Stimulated activated naive CD8-positive, alpha-beta T cell treated with anti-CD3 and anti-CD28 coated beads, Interleukin-15, Interleukin-2, amounts not matched to agents 100 U/mL and 50 U/mL, for 24 hours (primary cell): ENCODE measurements at regions not wholly inside any gene's neighbourhood (a gene's known extent, or its start where the extent isn't known, plus 50 kb on each side); places are given as distances from the start of the nearest gene placed in this dataset.
A peak's percentile ranks its signal among the peaks of the same experiment; 100 is the strongest.
"Not testable (repeated sequence)": the region's sequence is repeated elsewhere in the genome, so short reads cannot be mapped to it uniquely, and the experiment has no call there.

Experiments used
- ATAC-seq: fragments of 150-1000 bp; cut with Tn5 transposase; one replicate; pipeline ENCODE4 v1.10.0; 2021
- DNase-seq: peaks from one replicate; pipeline ENCODE4 v3.0.0; 2021

DNA sequence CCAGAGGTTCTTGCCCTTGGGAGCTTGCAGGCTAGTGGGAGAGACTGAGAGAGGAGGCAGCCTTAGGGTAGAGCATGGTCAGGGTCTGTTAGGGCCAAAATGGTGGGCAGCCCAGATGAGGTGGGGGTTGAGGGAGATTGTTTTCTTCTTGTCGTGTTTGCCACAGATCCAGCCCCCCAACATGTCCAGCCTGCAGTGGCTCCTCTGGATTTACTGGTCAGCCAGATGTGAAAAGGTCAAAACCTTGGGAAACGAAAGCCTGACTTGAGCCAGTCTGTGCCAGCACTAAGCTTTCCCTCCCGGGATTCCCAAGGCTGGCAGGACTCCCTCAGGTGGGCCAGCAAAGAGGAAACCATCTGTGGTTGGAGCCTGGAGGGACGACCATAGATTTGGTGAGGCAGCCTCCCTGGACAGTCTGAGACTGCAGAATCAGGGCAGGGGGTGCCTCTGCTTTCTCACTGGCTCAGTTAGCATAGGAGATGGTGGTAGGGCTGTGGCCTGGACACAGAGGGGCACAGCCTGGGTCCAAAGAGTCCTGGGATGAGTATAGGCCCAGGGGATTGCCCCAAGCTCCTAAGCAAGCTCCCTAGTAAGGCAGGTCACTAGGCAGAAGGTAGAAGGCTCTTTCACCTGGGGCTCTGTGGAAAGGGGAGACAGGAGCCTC is 51.2 kb upstream of the PRR23C start:
- DNase-seq (no peak), ATAC-seq (no peak)

DNA sequence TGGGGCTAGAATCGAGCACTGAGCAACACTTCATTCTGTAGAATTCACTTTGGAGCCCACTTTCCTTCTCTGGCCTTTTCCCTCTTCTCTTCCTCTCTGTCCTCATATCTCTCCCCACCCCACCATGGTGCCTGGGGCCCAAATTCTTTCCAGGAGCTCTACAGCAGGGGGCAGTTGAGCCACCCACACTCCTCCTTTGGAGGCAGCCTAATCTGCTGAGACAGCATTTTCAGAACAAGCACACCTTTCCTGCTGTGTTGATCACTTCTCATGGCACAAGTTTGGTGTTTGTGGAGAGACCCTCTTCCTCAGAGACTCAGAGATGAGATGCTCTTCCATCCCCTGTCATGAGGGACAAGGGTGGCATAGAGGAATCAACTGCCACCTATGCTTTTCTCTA is 52.0 kb upstream of the PRR23C start:
- DNase-seq, result no peak

DNA sequence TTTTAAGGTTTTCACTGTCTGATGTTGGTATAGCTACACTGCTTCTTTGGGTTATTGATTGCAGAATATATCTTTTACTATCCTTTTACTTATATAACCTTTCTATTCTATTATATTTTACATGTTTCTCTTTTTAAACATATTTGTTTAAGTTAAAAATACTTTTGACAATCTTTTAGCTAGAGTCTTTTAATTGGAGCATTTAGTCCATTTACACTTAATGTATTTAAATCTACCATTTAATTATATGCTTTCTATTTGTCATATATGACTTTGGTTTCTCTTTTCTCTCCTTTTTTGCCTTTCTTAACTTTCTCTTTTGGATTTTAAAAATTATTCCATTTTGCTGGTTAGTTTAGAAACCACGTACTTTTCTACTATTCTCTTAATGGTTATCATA is 53.7 kb upstream of the PRR23C start:
- no peak for ATAC-seq
- no peak for DNase-seq

More for the DNA sequence above, 52.0 kb upstream of the PRR23C start:
- no peak for ATAC-seq

DNA sequence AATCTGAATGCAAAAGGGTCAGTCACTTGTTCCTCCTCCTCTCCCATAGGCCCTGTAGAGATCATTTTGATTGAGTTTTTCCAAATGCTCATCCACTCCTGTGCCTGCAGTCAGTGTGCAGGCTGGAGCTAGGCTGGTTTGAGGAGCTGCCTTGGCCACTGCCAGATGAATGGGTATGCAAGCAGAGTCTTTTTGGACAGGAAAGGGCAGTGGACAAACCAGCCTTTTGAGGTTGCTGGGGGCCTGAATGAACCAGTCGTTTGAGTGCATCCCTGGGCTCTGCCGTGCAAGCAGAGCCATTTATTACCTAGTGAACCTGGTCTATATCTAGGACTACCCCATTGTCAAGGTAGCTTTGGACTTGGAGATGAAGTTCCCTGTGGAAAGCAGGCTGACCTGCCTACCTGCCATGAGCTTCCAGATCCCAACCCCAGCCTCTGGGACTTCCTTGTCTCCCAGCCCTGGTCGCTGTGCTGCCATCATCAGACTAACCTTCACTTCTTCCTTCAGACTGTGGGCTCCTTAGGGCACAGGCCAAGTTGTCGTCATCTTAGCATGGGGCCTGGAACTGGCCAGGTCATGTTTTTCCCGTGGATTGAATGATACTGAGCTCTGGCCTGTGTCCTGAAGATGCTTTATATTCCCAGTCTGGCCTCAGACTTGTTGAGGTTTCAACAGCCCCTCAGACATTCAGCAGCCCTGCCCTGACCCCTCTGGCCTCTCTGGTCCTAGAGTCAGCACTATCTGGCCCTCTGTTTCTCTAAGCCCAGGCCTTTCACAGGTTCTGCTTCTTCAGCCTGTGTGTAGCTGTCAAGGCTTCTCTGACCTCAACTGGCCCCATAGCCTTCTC is 55.5 kb upstream of the PRR23C start:
- no peak for DNase-seq
- ATAC-seq, result no peak

DNA sequence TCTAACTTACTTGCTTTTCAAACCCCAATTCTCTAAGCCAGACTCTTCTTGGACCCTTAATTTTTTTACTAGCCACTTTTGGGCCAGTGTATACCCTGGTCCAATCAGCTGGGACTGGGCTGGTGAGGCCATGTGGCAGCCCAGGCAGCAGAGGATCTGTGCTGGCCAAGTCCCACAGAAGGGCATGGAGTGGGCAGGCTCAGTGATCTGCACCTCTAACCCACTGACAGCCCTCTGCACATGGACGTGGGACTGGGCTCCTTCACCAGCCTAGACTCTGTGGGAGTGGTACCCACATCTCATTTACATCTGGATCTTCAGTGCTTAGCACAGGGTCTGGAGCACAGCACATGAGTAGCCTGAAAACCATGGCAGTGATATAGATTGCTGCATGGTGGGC is 56.1 kb upstream of the PRR23C start:
- ATAC-seq (no peak), DNase-seq (no peak)

DNA sequence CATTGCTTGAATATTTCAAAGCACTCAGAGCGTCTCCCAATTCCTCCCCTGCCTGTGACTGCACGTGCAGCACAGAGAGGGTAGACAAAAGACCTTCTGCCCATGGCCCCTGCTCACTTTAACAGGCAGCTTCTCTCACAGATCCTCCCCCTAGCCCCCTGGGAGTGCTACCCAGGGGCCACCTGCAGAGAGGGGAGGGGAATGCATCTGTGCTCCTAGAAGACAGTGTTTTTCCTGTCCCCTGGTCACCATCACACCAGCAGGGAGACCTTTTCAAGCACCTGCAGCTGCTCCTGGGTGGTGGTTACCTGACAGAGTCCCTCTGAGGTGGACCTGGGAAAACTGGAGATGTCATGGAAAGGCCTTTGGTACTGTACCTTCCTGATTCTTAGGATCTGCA is 56.7 kb upstream of the PRR23C start:
- no peak for ATAC-seq
- no peak for DNase-seq

DNA sequence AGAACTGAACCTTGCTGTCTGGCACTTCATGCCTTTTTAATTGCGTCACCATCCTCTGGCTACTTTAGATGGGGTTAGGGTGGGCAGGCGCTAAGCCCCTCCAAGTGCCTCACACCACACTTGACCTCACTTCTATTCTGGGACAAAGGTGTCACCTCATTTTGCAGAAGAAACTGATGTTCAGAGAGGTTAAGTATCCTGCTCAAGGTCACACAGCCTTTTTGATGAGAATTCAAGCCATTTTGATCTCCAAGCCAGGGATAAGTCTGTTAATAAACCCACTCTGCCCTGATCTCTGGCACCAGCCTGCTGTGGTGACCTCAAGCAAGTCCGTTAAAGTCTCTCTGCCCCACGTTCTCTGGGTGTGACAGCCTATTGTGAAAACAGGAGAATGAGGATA is 58.8 kb upstream of the PRR23C start:
- no peak for ATAC-seq
- DNase-seq, result no peak

DNA sequence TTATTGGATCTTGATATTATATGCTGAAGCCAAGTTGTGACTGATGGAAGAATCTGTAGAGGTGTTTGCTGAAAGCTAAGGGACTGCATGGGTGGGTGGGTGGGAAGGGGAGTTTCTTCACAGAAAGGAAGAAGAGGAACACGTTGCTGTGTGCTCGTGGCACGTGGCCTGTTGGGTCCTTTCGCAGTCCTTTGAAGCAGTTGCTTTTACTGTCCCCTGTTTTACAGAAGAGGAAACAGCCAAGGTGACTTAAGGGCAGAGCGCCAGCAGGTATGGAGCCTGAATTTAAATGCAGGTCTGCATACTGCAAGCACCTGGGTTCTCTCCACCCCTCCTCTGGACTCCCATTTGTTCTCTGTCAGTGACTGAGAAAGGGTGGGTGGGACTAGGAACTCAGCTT is 59.4 kb upstream of the PRR23C start:
- no peak for DNase-seq
- ATAC-seq, result no peak

DNA sequence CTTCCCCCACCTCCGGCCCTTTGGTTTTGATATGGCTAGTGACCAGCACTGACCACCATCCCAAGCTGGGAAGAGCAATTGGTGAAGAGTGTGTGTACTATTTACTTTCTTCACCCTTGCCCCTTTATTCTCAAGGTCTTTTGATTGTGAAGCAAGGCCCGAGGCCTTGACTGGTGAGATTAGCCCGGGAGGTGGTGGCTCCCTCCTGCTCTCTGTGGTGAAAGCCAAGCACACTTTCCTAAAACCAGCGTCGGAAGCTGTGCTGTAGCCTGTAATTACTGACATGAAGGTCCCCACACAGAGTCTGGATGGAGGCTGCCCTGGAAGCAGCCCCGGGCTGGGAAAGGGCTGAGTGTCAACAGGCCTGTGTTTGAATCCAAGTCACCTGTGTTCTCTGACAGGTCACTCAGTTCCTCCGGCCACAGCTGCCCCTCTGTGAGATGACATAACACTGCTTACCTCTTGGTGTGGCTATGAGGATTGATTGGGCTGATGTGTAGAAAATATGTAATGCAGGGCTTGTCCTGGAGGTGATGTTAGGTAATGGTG is 60.5 kb upstream of the PRR23C start:
- no peak for DNase-seq
- no peak for ATAC-seq

DNA sequence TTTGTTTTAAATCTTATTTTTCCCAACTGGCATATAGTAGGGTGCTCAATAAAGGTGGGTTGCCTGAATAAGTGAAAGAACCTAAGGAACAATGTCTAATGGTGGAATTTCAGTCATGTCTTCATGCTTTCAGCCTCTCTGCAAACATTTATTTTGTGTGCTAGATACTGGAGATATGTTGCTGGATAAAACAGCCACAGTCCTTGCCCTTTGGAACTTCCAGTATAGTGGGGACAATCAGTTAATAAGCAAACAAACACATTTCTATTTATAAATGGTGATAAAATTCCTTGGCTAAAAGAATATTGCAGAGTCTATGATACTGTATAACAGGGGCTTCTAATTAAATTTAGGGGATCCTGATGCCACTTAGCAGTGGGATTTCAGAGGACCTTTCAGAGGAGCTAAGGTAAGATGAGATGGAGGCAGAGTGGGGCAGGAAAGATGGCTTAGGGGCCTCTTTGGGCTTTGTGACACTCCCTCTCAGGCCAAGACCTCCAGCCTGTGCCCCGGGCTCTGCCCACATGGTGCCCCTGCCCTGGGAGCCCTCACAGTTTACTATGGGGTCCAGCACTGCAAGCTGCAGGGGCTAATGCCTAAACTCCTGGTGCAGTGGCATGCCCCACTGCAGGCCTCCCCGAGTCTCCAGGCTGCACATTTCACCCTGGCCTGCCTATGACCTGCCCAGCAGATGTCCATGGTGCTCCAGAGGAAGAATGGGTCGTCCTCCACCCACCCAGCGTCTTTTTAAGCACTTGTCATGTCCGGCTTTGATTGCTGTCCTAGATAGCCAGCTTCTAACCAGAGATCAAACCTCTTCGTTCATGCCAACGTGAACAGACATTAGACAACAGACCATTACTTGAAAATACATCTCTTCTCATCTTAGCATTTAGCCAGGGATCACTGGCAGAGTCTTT is 61.6 kb upstream of the PRR23C start:
- ATAC-seq, result no peak
- no peak for DNase-seq

DNA sequence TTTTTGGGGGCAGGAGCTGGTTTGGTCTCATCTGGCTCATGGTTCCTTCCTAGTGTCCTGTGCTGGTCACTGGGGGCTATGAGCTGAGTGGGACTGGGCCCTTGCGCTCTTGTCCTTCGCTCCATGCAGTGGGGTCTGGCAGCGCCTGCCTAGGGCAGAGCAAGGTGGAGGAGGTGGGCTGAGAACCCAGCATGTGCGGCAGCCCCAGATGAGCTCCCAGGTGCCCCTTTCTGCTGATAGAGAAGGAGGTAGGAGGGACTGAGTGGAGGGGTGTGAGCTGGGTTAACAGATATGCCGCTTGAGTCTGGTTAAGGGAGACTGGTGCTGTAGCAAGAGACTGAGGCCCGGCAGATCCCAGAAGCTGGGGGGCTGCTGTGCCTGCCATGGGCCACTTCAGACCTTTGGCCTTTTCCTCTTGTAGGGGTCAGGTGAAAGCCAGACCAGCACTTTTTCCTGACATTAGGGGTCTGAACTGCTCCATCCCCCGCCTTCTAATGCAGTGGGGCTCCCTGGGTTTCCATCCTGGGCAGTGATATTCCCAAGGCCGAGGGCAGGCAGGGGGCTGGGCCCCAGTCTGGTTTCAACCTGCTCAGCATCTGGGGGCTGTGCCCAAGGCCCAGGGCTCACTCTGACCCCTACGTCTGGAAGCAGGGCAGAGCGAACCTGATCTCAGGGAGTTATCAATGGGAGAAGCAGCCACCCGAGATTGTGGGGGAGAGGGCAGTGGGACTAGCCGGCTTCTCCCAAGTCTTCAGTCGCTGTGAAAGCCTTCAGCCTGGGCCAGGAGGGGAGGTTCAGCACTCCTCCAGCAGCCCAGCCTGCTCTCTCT is 62.9 kb upstream of the PRR23C start:
- ATAC-seq (no peak), DNase-seq (no peak)

DNA sequence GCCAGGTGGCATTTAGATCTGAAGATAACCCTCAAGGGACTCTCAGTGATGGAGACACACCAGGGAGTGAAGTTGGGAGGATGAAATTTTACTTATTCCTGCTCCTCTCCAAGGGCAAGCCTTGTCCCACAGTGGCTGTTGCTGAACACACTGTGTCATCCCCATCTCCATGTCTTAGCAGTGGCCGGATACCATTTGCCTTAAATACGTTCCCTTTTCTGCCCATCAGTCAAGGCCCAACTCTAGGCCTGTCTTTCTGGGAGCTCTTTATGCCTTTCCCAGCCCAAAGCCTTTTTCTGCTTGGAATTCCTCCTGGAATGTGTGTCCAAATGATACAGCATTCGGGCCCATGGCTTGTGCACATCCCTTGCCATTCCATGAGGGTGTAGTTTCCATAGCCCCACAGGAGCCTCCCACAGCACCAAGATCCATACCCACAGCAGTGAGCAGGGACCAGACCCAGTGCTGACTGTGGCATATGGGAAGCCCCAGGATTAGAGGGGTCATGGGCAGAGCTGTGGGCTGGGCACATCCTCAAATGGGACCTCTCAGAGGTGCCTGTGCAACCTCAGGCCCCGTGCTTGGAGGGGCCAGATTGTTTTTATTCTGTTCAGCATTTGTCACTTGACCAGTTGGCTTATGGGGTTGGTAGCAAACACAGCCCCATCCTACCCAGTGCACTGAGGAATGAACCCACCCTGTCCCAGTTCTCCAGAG is 63.7 kb upstream of the PRR23C start:
- ATAC-seq, result no peak
- no peak for DNase-seq

DNA sequence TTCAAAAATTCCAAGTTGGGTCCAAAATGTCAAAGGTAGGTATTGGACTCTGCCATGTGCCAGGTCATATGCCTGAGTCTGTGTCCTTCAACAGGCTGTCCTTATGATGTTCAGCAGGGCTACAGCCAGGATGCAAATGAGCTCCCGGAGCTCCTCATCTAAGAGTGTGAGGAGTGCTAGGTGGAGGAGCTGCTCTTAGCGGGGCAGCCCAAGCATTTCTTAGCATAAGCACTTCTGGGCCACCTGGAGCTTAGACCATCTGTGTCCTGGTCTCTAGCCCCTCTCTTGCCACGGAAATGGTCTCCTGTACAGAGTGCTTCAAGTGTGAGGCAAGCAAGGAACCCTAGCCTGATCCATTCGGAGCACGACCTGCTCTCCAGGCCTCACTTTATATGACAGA is 64.6 kb upstream of the PRR23C start:
- DNase-seq, result no peak
- no peak for ATAC-seq

DNA sequence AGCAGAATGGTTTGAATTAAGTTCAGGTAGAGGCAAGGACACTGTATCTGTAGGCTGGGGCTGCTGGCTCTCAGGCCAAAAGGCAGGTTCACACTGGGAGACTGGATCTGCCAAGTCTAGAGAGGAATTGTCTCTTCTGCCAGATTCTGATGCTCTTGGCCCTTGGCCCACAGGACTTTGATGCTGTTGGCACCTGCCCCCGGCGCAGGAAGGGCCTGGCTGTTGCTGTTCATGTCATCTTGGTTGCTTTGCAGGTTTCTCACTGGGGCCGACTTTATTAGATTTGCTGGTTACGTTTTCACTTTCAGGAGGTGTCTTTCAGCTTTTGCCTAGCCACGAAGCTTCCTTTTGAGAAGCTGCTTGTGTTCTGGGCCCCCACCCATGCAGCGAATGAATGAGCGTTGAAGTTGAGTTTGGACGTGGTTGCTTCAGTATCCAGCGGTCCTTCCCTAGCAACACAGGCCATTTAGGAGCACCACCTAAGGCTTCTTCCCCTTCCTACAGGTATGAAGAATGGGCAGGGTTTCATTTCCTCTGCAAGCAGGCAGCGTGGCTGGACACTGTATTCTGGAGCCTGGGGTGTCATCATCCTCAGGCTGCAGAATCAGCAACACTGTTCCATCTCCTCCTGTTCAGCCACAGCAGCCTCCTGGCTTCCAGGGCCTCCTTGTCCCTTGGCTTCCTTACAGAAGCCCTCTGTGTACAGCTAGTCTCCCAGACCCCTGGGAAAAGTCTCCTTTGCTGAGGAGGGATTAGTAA is 65.6 kb upstream of the PRR23C start:
- ATAC-seq, result no peak
- no peak for DNase-seq

DNA sequence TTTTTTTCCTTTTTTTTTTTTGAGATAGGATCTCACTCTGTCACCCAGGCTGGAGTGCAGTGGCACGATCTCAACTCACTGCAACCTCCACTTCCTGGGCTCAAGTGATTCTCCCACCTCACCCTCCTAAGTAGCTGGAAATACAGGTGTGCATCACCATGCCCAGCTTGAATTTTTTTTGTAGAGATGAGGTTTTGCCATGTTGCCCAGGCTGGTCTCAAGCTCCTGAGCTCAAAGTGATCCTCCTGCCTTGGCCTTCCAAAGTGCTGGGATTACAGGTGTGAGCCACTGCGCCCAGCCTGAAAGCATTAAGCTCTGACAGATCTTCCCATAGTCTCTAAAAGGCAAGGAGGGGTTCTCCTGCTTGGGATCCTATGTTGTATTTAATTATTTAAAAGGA is 66.2 kb upstream of the PRR23C start:
- not testable (repeated sequence) for DNase-seq, ATAC-seq

DNA sequence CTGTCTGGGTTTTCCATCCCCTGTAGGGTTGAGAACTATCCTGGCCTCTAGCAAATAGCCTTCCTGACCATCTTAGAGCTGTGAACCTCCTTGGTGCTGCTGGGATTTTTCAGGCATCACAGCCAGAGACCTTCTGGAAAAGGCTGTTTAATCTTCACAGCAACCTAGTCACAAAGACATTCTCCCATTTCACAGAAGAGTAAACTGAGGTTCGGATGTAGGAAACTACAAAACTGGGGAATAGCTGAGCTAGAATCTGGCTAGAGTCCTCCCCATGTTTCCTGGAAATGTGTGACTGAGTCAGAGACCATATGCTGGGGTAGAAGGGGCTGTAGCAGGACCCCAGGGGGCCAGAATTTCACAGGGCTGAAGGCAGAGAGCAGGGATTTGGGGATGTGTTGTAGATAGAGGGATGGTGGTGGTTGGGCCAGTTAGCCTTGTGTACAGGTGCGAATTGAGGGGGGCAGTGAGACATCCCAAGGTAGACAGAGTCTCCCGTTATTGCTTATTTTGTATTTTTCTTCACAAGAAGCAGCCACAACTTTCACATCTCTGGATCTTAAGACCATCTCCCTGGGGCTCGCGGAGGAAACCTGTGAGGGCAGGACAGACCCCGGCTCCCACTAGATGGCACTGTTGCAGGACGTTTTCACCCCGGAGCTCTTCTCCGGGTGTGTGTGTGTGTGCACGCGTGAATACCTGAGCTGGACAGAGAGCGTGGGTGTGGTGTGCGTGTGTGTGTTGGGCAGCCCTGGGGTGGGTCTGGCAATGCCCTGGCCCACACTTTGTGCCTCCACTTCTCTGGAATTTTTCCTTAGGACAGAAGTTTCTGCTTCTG is 66.9 kb upstream of the PRR23C start:
- DNase-seq, result peak; percentile 73
- ATAC-seq, result peak; percentile 47

DNA sequence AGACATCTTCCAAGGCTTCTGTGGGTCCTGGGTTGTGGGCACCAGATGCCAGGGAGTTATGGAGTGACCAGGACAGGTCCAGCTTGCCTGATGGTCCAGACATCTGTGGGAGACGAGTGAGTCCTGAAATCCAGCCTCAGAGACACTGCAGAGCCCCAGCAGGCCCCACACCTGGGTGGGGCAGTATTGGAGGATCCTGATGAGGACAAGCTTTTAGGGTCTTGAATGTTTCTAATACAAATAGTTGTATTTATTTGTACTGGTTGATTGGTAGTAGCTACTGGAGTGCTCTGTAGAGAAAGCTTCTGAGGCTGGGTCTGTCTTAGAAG is 67.5 kb upstream of the PRR23C start:
- ATAC-seq (no peak), DNase-seq (no peak)

DNA sequence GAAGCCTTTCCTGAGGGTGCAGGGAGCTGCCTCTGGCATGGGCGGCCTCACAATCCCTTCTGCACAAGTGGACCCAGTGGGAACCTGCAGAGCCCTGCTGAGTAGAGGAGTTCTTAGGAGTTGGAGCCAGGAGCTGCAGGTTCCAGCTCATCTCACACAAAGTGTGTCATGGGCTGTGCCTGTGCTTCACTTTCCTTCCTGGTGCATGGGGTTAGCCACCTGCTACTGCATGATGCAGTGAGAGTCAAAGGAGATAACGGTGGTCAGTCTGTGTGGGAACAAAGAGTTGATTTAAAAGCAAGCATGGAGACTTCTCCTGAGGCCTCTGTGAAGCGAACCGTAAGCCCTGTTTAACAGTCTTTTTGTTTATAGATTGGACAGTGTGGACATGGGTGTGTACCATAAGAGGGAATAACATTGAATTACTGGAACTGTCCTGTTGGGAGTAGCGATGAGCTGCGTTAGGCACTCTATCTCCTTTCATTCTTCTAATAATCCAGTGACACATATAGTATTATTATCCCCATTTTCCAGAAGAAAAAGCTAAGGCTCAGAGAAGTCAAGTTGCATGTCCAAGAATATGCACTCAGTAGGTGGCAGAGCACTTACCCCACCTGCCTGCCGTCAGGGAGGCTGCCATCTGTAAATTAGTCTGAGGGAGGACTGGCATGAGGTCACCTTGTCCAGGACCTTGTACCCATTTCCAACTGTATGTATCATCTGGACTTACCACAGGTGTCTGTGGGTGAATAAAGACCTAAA is 68.7 kb upstream of the PRR23C start:
- ATAC-seq (peak; percentile 47), DNase-seq (no peak)

DNA sequence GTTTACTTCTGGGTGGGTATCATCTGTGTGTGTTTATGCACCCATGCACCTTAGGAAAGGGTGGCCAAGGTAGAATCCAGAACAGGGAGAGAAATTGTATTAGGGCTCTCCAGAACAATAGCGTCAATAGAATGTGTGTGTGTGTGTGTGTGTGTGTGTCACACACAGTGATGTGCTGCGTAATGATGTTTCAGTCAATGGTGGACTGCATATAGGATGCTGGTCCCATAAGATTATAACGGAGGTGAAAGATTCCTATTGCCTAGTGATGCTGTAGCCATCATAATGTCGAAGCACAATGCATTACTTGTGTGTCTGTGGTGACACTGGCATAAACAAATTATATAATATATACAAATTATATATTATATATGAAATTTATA is 69.3 kb upstream of the PRR23C start:
- ATAC-seq (no peak), DNase-seq (no peak)
